ENCODE measurements at regions not wholly inside any gene's neighbourhood (a gene's known extent, or its start where the extent isn't known, plus 50 kb on each side); places are given as distances from the start of the nearest gene placed in this dataset.

DNA sequence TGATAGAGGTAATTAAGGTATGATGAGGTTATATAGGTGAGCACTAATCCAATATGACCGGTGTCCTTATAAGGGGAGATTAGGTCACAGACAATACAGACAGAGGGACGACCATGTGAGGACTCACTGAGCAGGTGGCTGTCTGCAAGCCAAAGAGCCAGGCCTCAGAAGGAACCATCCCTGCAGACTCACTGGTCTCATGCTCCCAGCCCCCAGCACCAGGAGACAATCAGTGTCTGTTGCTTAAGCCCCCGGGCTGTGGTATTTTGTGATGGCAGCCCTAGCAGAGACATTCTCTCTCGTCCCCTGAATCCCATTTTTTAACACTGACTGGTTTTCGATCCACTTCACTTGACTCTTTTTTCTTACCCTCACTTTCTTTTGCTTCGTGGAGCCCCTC, 51.9 kb upstream of the PABPC3 start:
- no peak for FAIRE-seq
- DNase-seq (ENCODE audit: insufficient read length, low spot score), result no peak

All from GM19239 (cell line).